ENCODE measurements at regions not wholly inside any gene's neighbourhood (a gene's known extent, or its start where the extent isn't known, plus 50 kb on each side); places are given as distances from the start of the nearest gene placed in this dataset.
"Not testable (repeated sequence)": the region's sequence is repeated elsewhere in the genome, so short reads cannot be mapped to it uniquely, and the experiment has no call there.

DNA sequence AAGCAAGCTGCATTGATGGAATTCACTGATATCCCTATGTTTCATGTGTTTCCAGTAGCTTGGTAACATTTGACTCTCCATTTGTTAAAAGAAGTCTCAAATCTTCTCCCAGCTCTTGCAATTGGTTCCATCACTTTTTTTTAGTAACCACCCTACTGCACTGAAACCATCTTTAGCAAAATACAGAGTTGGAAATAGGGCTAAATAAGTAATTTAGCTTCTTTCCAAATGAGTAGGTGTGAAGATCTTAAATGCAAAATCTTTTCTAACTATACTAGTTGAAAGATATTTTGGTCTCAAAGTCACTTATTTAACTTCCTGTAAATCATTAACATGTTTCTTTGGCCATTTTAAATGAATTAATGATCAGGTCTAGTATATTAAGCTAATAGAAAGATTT is 138.1 kb downstream of the DIRAS2 start:
- Histone ChIP-seq H3K27ac (ENCODE audit: low read depth in 1 of 2, low read length in 1 of 2) (no peak overlapping the region), H3K9me3 (ENCODE audit: control insufficient read depth in 4 of 4, insufficient read depth in 3 of 4, low read length in 3 of 4) (peaks cover 0 to 1% (median 0%) of the 10 kb centered on the region in 4 donors), H3K4me3 (no peak overlapping the region), H3K36me3 (ENCODE audit: control insufficient read depth in 4 of 4, insufficient read depth in 4 of 4, low read length in 4 of 4) (no peaks in the 10 kb centered on the region), H3K4me1 (ENCODE audit: control insufficient read depth in 5 of 5, insufficient read depth in 5 of 5, low read length in 5 of 5) (no peaks in the 10 kb centered on the region), H3K27me3 (ENCODE audit: control insufficient read depth in 3 of 3, insufficient read depth in 3 of 3, low read length in 2 of 3) (peaks cover 0 to 2% (median 0%) of the 10 kb centered on the region in 3 donors), H3K9ac (ENCODE audit: insufficient read depth in 1 of 2, low read length in 2 of 2) (no peak overlapping the region)
- no peak for ATAC-seq (ENCODE audit: insufficient read depth, low FRiP score)
- DNase-seq, result no peak
- TF ChIP-seq, protein P1, sequence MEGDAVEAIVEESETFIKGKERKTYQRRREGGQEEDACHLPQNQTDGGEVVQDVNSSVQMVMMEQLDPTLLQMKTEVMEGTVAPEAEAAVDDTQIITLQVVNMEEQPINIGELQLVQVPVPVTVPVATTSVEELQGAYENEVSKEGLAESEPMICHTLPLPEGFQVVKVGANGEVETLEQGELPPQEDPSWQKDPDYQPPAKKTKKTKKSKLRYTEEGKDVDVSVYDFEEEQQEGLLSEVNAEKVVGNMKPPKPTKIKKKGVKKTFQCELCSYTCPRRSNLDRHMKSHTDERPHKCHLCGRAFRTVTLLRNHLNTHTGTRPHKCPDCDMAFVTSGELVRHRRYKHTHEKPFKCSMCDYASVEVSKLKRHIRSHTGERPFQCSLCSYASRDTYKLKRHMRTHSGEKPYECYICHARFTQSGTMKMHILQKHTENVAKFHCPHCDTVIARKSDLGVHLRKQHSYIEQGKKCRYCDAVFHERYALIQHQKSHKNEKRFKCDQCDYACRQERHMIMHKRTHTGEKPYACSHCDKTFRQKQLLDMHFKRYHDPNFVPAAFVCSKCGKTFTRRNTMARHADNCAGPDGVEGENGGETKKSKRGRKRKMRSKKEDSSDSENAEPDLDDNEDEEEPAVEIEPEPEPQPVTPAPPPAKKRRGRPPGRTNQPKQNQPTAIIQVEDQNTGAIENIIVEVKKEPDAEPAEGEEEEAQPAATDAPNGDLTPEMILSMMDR (IDR thresholded peaks at IDR 0.05; ENCODE audit: control extremely low read depth, extremely low read depth), result no peak

DNA sequence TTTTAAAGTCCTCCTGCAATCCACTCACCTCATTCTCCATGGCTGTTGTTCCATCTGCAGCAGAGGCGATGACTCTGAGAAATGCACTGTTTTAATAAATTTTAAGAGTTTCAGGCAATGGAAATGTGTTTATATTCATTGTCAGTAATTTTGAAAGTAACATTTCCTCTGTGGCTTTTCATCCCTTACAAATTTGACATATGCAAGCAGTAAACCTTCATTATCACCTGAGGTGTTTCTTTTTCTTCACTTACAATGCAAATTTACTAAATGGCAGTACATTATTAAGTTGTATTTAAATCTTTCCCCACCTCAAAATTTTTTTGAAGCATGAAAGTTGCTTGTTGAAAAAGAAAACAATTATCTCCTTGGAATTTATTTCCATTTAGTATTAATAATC is 136.9 kb downstream of the DIRAS2 start:
- no peaks in the 10 kb centered on the region for H3K27me3 ChIP-seq (ENCODE audit: control insufficient read depth in 3 of 3, insufficient read depth in 3 of 3, low read length in 2 of 3)
- ATAC-seq (ENCODE audit: insufficient read depth, low FRiP score) (no peak), DNase-seq (no peak)
- no peaks in the 10 kb centered on the region for H3K36me3 ChIP-seq (ENCODE audit: control insufficient read depth in 4 of 4, insufficient read depth in 4 of 4, low read length in 4 of 4)
- no peak overlapping the region for H3K4me3 ChIP-seq
- no peaks in the 10 kb centered on the region for H3K4me1 ChIP-seq (ENCODE audit: control insufficient read depth in 5 of 5, insufficient read depth in 5 of 5, low read length in 5 of 5)
- TF ChIP-seq, protein P1 (IDR thresholded peaks at IDR 0.05; ENCODE audit: control extremely low read depth, extremely low read depth), result no peak
- H3K9me3 ChIP-seq (ENCODE audit: control insufficient read depth in 4 of 4, insufficient read depth in 3 of 4, low read length in 3 of 4), result peaks cover 0 to 1% (median 0%) of the 10 kb centered on the region in 4 donors
- H3K27ac ChIP-seq (ENCODE audit: low read depth in 1 of 2, low read length in 1 of 2), result no peak overlapping the region
- H3K9ac ChIP-seq (ENCODE audit: insufficient read depth in 1 of 2, low read length in 2 of 2), result no peak overlapping the region
- 92 to 95% methylated on average over 1 of the region's 1 CpG for WGBS, 2 donors

DNA sequence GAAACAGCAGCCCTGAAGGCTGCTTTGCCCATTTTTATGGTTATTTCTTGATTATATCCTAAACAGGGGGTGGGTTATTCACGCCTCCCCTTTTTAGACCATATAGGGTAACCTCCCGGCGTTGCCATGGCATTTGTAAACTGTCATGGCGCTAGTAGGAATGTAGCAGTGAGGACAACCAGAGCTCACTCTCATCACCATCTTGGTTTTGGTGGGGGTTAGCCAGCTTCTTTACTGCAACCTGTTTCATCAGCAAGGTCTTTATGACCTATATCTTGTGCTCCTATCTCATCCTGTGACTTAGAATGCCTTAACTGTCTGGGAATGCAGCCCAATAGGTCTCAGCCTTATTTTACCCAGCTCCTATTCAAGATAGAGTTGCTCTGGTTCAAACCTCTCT is 136.2 kb downstream of the DIRAS2 start:
- whole genome bisulfite sequencing, 2 donors, result 88 to 96% methylated on average over 4 of the region's 4 CpGs
- not testable (repeated sequence) for H3K27ac ChIP-seq (ENCODE audit: low read depth in 1 of 2, low read length in 1 of 2); ATAC-seq (ENCODE audit: insufficient read depth, low FRiP score); H3K36me3 ChIP-seq (ENCODE audit: control insufficient read depth in 4 of 4, insufficient read depth in 4 of 4, low read length in 4 of 4); H3K4me1 ChIP-seq (ENCODE audit: control insufficient read depth in 5 of 5, insufficient read depth in 5 of 5, low read length in 5 of 5); H3K9ac ChIP-seq (ENCODE audit: insufficient read depth in 1 of 2, low read length in 2 of 2); H3K9me3 ChIP-seq (ENCODE audit: control insufficient read depth in 4 of 4, insufficient read depth in 3 of 4, low read length in 3 of 4); DNase-seq; H3K27me3 ChIP-seq (ENCODE audit: control insufficient read depth in 3 of 3, insufficient read depth in 3 of 3, low read length in 2 of 3); H3K4me3 ChIP-seq

DNA sequence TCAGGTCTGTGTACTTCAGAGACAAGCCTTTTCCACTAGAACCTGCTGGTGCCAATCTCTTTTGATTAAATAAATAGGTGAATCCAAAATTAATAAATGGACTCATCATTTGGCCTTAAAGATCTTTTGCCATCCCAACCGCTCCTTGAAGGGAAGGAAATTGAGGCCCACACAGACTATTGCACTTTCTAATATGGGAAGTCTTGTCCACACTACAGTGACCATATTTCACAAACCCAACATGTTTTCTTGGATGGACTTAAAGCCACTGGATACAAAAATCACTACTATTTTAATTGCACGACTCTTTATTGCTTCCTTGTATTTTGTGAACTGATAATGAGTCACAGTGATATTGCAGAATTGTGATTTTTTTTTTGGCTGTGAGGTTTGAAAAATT is 135.0 kb downstream of the DIRAS2 start:
- Histone ChIP-seq H3K36me3 (ENCODE audit: control insufficient read depth in 4 of 4, insufficient read depth in 4 of 4, low read length in 4 of 4) (no peaks in the 10 kb centered on the region), H3K4me1 (ENCODE audit: control insufficient read depth in 5 of 5, insufficient read depth in 5 of 5, low read length in 5 of 5) (no peaks in the 10 kb centered on the region), H3K27ac (ENCODE audit: low read depth in 1 of 2, low read length in 1 of 2) (no peak overlapping the region), H3K9me3 (ENCODE audit: control insufficient read depth in 4 of 4, insufficient read depth in 3 of 4, low read length in 3 of 4) (no peaks in the 10 kb centered on the region), H3K9ac (ENCODE audit: insufficient read depth in 1 of 2, low read length in 2 of 2) (no peak overlapping the region), H3K27me3 (ENCODE audit: control insufficient read depth in 3 of 3, insufficient read depth in 3 of 3, low read length in 2 of 3) (no peaks in the 10 kb centered on the region), H3K4me3 (no peak overlapping the region)
- ATAC-seq (ENCODE audit: insufficient read depth, low FRiP score), result no peak
- 84 to 87% methylated on average over 2 of the region's 2 CpGs for WGBS, 2 donors
- TF ChIP-seq, protein P1 (IDR thresholded peaks at IDR 0.05; ENCODE audit: control extremely low read depth, extremely low read depth), result no peak
- DNase-seq, result no peak
